GM21528 (cell line): ENCODE measurements at regions not wholly inside any gene's neighbourhood (a gene's known extent, or its start where the extent isn't known, plus 50 kb on each side); places are given as distances from the start of the nearest gene placed in this dataset.
"Not testable (repeated sequence)": the region's sequence is repeated elsewhere in the genome, so short reads cannot be mapped to it uniquely, and the experiment has no call there.

Experiments
- ATAC-seq: cut with Tn5 transposase; IDR thresholded peaks from one replicate; pipeline ENCODE4 v1.9.1; 2021; ENCODE audit warnings: mild to moderate bottlenecking, moderate library complexity; ENCODE audit not compliant: unreplicated experiment, low FRiP score

DNA sequence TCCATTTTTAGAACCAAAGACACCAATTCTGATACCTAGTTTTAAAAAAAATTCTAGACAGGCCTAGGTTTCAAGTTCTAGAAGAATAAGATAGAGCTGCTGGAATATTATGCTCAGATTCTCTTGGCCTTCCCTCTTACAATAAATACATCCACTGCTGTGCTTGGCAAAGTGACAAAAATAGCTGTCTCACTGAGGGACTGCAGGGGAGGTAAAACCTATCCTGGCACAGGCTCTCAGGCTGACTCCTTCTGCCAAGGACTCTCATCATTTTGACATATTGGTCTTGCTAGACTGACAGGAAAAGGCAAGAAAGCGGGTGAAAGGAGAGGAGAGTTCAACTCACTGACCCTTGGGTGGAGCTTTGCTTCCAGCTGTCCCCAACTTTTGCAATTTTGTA, 197.0 kb upstream of the LHX8 start:
- ATAC-seq = no peak

- ATAC-seq = no peak
These were observed 191.1 kb upstream of the LHX8 start for GRCh38 chr1:74943046-74943445.

DNA sequence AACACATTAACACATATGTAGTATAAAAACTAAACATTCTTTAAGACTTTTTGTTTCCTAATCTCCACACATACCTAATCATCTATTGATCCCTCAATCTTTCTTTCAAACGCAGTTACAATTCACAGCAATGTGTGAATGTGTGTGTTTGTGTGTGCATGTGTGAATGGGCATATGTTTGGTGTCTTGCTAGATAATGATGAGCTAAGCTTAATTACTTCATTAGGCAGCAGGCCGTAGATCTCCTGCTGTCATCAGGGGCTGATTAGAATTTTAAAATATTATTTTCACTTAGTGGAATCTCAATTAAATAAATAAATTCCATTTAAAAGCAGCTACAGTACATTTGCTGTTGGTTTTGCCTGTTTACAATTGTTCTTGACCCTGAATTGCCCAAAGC, 187.8 kb upstream of the LHX8 start:
- ATAC-seq = no peak

GRCh38 chr1:74949348-74949747, 184.8 kb upstream of the LHX8 start:
- not testable (repeated sequence) for ATAC-seq

DNA sequence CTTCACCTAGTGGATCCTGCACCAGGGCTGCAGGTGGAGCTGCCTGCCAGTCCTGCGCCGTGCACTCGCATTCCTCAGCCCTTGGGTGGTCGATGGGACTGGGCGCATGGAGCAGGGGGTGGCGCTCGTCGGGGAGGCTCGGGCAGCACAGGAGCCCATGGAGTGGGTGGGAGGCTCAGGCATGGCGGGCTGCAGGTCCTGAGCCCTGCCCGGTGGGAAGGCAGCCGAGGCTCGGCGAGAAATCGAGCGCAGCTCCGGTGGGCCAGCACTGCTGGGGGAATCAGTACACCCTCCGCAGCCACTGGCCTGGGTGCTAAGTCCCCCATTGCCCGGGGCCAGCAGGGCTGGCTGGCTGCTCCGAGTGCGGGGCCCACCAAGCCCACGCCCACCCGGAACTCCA, 182.2 kb upstream of the LHX8 start:
- ATAC-seq = not testable (repeated sequence)

- ATAC-seq = no peak
These were observed 181.4 kb upstream of the LHX8 start for GRCh38 chr1:74952786-74953185.

DNA sequence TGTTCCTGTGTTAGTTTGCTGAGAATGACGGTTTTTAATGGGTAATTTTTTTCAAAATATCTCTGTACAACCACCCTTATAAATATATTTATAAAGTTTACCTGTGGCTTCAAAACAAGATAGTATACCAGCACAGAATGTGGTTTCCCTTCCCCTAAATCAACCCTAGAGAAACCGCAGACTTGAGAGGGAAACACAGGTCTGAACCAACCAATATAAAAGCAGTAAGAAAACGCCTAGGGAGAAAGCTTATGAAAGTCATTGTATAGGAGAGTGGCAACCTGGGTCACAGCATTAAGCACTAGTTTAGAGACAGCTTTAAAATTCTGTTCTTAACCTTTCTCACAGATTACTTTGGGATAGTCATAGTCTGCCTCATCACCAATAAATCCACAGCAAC, 180.6 kb upstream of the LHX8 start:
- ATAC-seq = no peak

- ATAC-seq = no peak
These were observed 171.1 kb upstream of the LHX8 start for GRCh38 chr1:74963120-74963519.

- ATAC-seq = no peak
These were observed 169.6 kb upstream of the LHX8 start for GRCh38 chr1:74964508-74965102.

DNA sequence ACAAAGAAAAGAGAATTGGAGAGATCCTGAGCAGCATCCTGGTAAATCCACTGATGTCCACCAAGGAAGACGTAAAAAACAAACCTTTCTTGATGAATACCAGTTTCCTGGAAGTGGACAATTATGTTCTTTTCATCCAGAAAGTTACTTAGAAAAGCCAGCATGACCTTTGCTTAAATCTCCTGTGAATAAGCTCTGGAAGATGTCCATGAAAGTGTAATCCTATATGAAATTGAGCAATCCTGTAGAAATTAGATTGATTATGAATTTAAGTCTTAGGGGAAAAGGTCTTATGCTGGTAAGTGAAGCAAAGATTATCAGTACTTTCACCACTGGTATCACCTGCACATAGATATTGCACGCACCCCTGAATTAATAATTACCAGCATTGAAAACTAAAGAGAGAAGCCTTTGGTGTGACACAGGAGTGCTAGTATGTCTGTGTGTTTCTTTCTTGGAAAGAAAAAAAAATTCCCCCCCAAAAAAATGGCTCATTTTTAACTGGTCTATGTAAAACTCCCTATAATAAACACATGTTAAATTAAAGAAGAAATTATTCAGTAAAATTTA, 164.5 kb upstream of the LHX8 start:
- no peak for ATAC-seq

GRCh38 chr1:74971982-74972381, 162.2 kb upstream of the LHX8 start:
- ATAC-seq = no peak

DNA sequence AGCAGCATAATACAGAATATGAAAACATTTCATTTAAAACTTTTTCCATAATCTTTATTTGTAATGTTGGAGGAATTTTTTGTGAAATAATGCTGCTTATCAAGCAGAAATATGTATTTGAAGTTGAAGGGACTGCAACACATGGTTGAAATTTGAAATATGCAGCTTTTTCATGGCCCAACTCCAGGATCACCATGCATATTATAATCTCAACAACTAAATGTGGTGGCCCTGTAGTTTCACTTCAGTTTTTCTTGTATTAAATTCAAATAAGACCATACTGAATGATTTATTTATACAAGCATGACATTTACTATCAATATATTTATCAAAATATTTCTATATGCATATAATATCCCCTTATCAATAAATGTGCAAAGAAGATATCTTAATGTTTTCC, 157.7 kb upstream of the LHX8 start:
- ATAC-seq = no peak

GRCh38 chr1:74992448-74992847, 141.7 kb upstream of the LHX8 start:
- ATAC-seq = not testable (repeated sequence)

- no peak for ATAC-seq
These were observed 138.4 kb upstream of the LHX8 start for GRCh38 chr1:74995821-74996220.

DNA sequence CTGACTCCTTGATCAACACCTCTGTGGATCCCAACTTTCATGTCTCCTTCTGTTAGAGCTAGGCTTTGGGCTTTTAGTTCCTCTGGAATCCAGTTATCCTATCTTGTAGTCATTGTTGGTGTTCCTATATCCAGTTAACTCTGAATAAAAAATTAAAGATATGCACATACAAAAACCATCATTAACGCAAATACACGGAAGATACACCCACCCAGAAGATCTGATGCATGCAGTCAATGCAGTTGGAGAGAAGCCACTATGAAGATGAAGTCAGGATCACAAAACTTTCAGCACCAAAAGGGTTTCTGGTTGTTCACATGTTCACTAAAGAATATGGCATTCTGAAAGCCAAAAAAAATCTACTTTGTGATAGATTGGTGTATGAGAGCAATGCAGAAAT, 123.6 kb upstream of the LHX8 start:
- no peak for ATAC-seq

DNA sequence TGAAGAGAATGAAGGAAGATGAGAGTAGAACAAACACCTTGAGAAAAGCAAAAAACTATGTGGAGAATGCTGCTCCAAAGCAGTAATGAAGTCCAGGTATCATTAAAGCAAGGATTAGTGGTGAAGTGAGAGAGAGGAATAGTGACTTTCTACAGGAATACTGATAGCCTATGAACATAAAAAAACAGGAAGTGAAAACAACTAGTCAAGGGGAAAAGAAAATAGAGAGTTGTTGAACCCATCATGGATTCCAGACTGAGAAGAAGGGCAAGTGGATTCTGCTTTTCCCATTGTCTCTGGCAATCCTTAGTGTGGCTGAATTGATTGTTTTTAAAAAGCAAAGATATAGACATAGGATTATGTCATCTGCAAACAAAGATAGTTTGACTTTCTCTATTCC, 119.9 kb upstream of the LHX8 start:
- no peak for ATAC-seq

DNA sequence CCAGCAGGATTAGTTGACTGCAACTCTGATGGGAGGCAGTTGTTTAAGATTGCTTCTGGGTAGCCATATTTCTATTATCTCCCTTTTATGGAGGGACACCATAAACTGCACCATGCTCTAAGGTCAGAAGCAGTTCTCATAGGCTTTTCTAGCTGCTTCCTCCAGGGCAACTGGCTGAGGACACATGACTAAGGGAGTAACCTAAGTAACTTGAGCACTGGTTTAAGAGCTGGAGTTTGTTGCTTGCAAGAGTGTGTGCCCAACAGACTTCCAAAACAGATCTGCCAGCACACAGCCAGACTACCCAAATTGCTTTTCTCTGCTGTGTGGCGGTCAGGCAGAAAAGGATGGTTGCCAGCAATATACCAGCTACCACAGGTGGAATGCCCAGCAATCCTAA, 111.2 kb upstream of the LHX8 start:
- no peak for ATAC-seq

- ATAC-seq = no peak
These were observed 99.8 kb upstream of the LHX8 start for GRCh38 chr1:75034376-75034775.

GRCh38 chr1:75035536-75035935, 98.7 kb upstream of the LHX8 start:
- no peak for ATAC-seq

DNA sequence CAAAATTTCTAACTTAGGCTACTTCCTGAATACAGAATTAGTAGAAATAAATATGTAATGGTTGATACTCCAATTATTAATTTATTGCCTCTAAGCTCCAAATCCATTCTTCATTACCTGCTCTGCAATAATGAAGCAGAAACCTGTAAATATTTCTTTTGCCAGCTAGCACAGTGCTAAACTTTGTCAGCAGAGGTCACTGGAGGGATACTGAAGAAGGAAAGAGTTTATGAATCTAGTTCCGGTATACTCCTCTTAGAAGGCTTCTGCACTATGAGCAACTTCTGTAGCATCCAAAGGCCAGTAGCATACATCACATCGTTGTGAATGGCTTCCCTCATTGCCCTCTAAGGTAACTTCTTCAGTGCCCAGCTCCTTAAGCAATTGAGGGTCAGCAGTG, 81.0 kb upstream of the LHX8 start:
- no peak for ATAC-seq

DNA sequence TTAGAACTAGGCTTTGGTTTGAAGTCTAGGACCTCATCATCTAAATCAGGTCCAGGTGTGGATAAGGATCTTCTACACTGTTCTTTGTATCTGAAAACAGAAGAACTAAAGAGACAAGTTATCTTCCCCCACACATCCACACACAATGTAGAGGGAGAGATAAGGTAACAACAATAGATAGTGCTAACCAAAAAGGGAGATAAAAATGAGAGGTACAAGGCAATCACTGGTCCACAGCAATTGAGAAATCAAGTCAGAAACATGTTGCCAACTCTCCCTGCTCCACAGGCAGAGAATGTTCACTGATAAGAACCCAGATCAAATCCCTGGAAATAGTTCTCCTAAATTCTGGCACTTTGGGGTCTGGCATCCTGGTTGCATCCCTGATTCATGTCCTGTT, 75.8 kb upstream of the LHX8 start:
- ATAC-seq = no peak

DNA sequence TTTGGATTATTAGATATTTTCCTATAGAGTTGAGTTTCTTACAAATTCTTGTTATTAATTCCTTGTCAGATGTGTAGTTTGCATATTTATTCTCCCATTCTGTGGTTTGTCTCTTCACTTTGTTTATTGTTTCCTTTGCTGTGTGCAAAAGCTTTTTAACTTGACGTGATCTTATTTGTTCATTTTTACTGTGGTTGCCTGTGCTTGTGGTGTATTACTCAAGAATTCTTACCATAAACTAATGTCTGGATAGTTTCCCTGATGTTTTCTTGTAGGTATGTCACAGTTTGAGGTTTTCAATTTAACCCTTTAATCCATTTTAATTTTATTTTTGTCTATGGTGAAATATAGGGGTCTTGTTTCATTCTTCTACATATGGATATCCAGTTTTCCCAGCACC, 72.1 kb upstream of the LHX8 start:
- no peak for ATAC-seq

GRCh38 chr1:75067975-75068374, 66.2 kb upstream of the LHX8 start:
- no peak for ATAC-seq
